ENCODE measurements at regions not wholly inside any gene's neighbourhood (a gene's known extent, or its start where the extent isn't known, plus 50 kb on each side); places are given as distances from the start of the nearest gene placed in this dataset.

GRCh38 chr5:35284364-35284763 lies 54.1 kb upstream of the PRLR start:
- no peaks in the 10 kb centered on the region for H4K20me1 ChIP-seq (replicated peaks; ENCODE audit: control insufficient read depth, insufficient read depth, low read length)
- no peaks in the 10 kb centered on the region for H3K36me3 ChIP-seq (ENCODE audit: control insufficient read depth, insufficient read depth, low read length)
- FAIRE-seq = no peak
- no peak overlapping the region for H2AFZ ChIP-seq (ENCODE audit: low read depth, low read length)
- TF ChIP-seq TOE1 (IDR thresholded peaks at IDR 0.05; ENCODE audit: borderline replicate concordance) (no peak), TOE1 (CRISPR knock-in tag; IDR thresholded peaks at IDR 0.05; ENCODE audit: borderline replicate concordance, low read depth) (no peak), TGIF2 (CRISPR knock-in tag; IDR thresholded peaks at IDR 0.05) (no peak)
- ATAC-seq = no peak
- H3K27ac ChIP-seq (ENCODE audit: extremely low read depth, low read depth, low read length) = no peak overlapping the region
- POLR2A ChIA-PET = no interaction called here
- no peaks in the 10 kb centered on the region for H3K79me2 ChIP-seq (ENCODE audit: control insufficient read depth, insufficient read depth, low read length)
- CTCF ChIA-PET (ENCODE audit: low intra/inter-chr PET ratio) = no interaction called here
- H3K9ac ChIP-seq (ENCODE audit: insufficient read depth in 1 of 2, low read depth in 2 of 2, low read length in 2 of 2) = no peak overlapping the region
- DNase-seq (ENCODE audit: extremely low read depth in 1 of 4, low spot score in 3 of 4) = no peak
- no peak overlapping the region for H3K4me3 ChIP-seq
- 0 out of 2 replicates have a peak, but pooled peaks cover 3% of the 10 kb centered on the region for H3K9me3 ChIP-seq (replicated peaks; ENCODE audit: control insufficient read depth, insufficient read depth, low read depth, low read length)
- H3K27me3 ChIP-seq (ENCODE audit: control insufficient read depth in 2 of 2, insufficient read depth in 2 of 2, low read length in 2 of 2) = no peaks in the 10 kb centered on the region
- H3K4me2 ChIP-seq (ENCODE audit: insufficient read depth, low read length) = no peak overlapping the region
- intact Hi-C loops (cut with micrococcal nuclease) (no loop called here), in situ Hi-C loops (cut with MboI) (no loop called here)
- no peaks in the 10 kb centered on the region for H3K4me1 ChIP-seq (replicated peaks in 1 of 2; ENCODE audit: control insufficient read depth in 2 of 2, insufficient read depth in 2 of 2, low read length in 2 of 2)
- no peaks in the 10 kb centered on the region for H3K9me1 ChIP-seq (ENCODE audit: control insufficient read depth, insufficient read depth, low read length)
- BruUV-seq (replicated peaks) = no TSS peak

GRCh38 chr5:35282810-35283209 lies 52.5 kb upstream of the PRLR start:
- ATAC-seq = no peak
- no peak for DNase-seq (ENCODE audit: extremely low read depth in 1 of 4, low spot score in 3 of 4)
- H3K4me2 ChIP-seq (ENCODE audit: insufficient read depth, low read length) = no peak overlapping the region
- H3K9me1 ChIP-seq (ENCODE audit: control insufficient read depth, insufficient read depth, low read length) = no peaks in the 10 kb centered on the region
- ChIA-PET POLR2A (no interaction called here), CTCF (ENCODE audit: low intra/inter-chr PET ratio) (no interaction called here)
- intact Hi-C loops (cut with micrococcal nuclease) (no loop called here), in situ Hi-C loops (cut with MboI) (no loop called here)
- H3K9me3 ChIP-seq (replicated peaks; ENCODE audit: control insufficient read depth, insufficient read depth, low read depth, low read length) = 0 out of 2 replicates have a peak, but pooled peaks cover 3% of the 10 kb centered on the region
- WGBS (ENCODE audit: insufficient coverage, low coverage, missing lambda C conversion rate) = 0% methylated on average over 1 of the region's 1 CpG
- BruUV-seq (replicated peaks) = no TSS peak
- H2AFZ ChIP-seq (ENCODE audit: low read depth, low read length) = no peak overlapping the region
- no peak overlapping the region for H3K4me3 ChIP-seq
- H3K79me2 ChIP-seq (ENCODE audit: control insufficient read depth, insufficient read depth, low read length) = no peaks in the 10 kb centered on the region
- H3K27me3 ChIP-seq (ENCODE audit: control insufficient read depth in 2 of 2, insufficient read depth in 2 of 2, low read length in 2 of 2) = no peaks in the 10 kb centered on the region
- H3K9ac ChIP-seq (ENCODE audit: insufficient read depth in 1 of 2, low read depth in 2 of 2, low read length in 2 of 2) = no peak overlapping the region
- H4K20me1 ChIP-seq (replicated peaks; ENCODE audit: control insufficient read depth, insufficient read depth, low read length) = no peaks in the 10 kb centered on the region
- no peak for FAIRE-seq
- H3K27ac ChIP-seq (ENCODE audit: extremely low read depth, low read depth, low read length) = no peak overlapping the region
- H3K4me1 ChIP-seq (replicated peaks in 1 of 2; ENCODE audit: control insufficient read depth in 2 of 2, insufficient read depth in 2 of 2, low read length in 2 of 2) = no peaks in the 10 kb centered on the region
- no peaks in the 10 kb centered on the region for H3K36me3 ChIP-seq (ENCODE audit: control insufficient read depth, insufficient read depth, low read length)
- no peak for TF ChIP-seq CBX1 (IDR thresholded peaks at IDR 0.05; ENCODE audit: low read depth)
- no peak for TF ChIP-seq XRCC3 (IDR thresholded peaks at IDR 0.05)
- TF ChIP-seq SMARCB1 (IDR thresholded peaks at IDR 0.05; ENCODE audit: insufficient read length, low read depth) = no peak
- TF ChIP-seq NBN (IDR thresholded peaks at IDR 0.05; ENCODE audit: low read depth) = no peak
- no peak for TF ChIP-seq ZNF12 (CRISPR knock-in tag; IDR thresholded peaks at IDR 0.05)
- TF ChIP-seq SMAD4 (CRISPR knock-in tag; conservative IDR thresholded peaks at IDR 0.05) = no peak
- no peak for TF ChIP-seq ZZZ3 (IDR thresholded peaks at IDR 0.05)
- no peak for TF ChIP-seq HMBOX1 (IDR thresholded peaks at IDR 0.05)
- no peak for TF ChIP-seq YY1 (IDR thresholded peaks at IDR 0.05; ENCODE audit: borderline replicate concordance in 1 of 3, control insufficient read depth in 1 of 3, extremely low read depth in 1 of 3, insufficient read depth in 3 of 3, insufficient read length in 1 of 3, insufficient replicate concordance in 2 of 3, low read depth in 1 of 3, low read length in 2 of 3)
- no peak for TF ChIP-seq RBM15 (IDR thresholded peaks at IDR 0.05; ENCODE audit: insufficient read depth, low read length)
- TF ChIP-seq TOE1 (IDR thresholded peaks at IDR 0.05; ENCODE audit: borderline replicate concordance) = no peak
- TF ChIP-seq TOE1 (CRISPR knock-in tag; IDR thresholded peaks at IDR 0.05; ENCODE audit: borderline replicate concordance, low read depth) = no peak
- TF ChIP-seq RBM39 (optimal IDR thresholded peaks at IDR 0.05; ENCODE audit: low read depth, low read length) = no peak
